ENCODE measurements at regions not wholly inside any gene's neighbourhood (a gene's known extent, or its start where the extent isn't known, plus 50 kb on each side); places are given as distances from the start of the nearest gene placed in this dataset.
"Not testable (repeated sequence)": the region's sequence is repeated elsewhere in the genome, so short reads cannot be mapped to it uniquely, and the experiment has no call there.

GRCh38 chr3:198151867-198152266 lies 191.8 kb downstream of the LMLN start:
- TF ChIP-seq EP300 (conservative IDR thresholded peaks at IDR 0.05; ENCODE audit: poor library complexity, severe bottlenecking); CTCF (IDR thresholded peaks at IDR 0.05; ENCODE audit: poor library complexity, severe bottlenecking); TAF1 (IDR thresholded peaks at IDR 0.05; ENCODE audit: low read depth); REST (IDR thresholded peaks at IDR 0.05; ENCODE audit: borderline replicate concordance): not testable (repeated sequence)

All from neural cell (in vitro differentiated cells).